ENCODE measurements at regions not wholly inside any gene's neighbourhood (a gene's known extent, or its start where the extent isn't known, plus 50 kb on each side); places are given as distances from the start of the nearest gene placed in this dataset.
A peak's percentile ranks its signal among the peaks of the same experiment; 100 is the strongest.
"Not testable (repeated sequence)": the region's sequence is repeated elsewhere in the genome, so short reads cannot be mapped to it uniquely, and the experiment has no call there.

GRCh38 chr12:13552830-13553229 is 356.3 kb downstream of the EMP1 start:
- no peak for DNase-seq

GRCh38 chr12:13547283-13547682 is 350.8 kb downstream of the EMP1 start:
- no peak for DNase-seq

- DNase-seq = no peak
Observed at GRCh38 chr12:13546231-13546630, 349.7 kb downstream of the EMP1 start.

GRCh38 chr12:13539051-13539450 is 342.5 kb downstream of the EMP1 start:
- DNase-seq = peak in 1 of 3 donors; percentile 2

- no peak for DNase-seq
Observed at GRCh38 chr12:13538136-13538535, 341.6 kb downstream of the EMP1 start.

- no peak for DNase-seq
Observed at GRCh38 chr12:13537623-13538022, 341.1 kb downstream of the EMP1 start.

GRCh38 chr12:13536219-13536910 is 339.8 kb downstream of the EMP1 start:
- DNase-seq = peak in 2 of 3 donors; percentile 5 to 10

- DNase-seq = peak; percentile 53 to 75 (median 61)
Observed at GRCh38 chr12:13534645-13535398, 338.3 kb downstream of the EMP1 start.

GRCh38 chr12:13534242-13534641 is 337.7 kb downstream of the EMP1 start:
- DNase-seq = no peak

GRCh38 chr12:13530966-13531365 is 334.4 kb downstream of the EMP1 start:
- DNase-seq = no peak

GRCh38 chr12:13526185-13526921 is 329.8 kb downstream of the EMP1 start:
- DNase-seq = not testable (repeated sequence)

- DNase-seq = no peak
Observed at GRCh38 chr12:13523536-13524307, 327.2 kb downstream of the EMP1 start.

- not testable (repeated sequence) for DNase-seq
Observed at GRCh38 chr12:13518034-13518433, 321.5 kb downstream of the EMP1 start.

- no peak for DNase-seq
Observed at GRCh38 chr12:13509740-13510139, 313.2 kb downstream of the EMP1 start.

GRCh38 chr12:13505636-13506035 is 309.1 kb downstream of the EMP1 start:
- DNase-seq = no peak

GRCh38 chr12:13505224-13505623 is 308.7 kb downstream of the EMP1 start:
- DNase-seq = no peak

- DNase-seq = no peak
Observed at GRCh38 chr12:13504736-13505135, 308.2 kb downstream of the EMP1 start.

- DNase-seq = no peak
Observed at GRCh38 chr12:13504074-13504473, 307.5 kb downstream of the EMP1 start.

- no peak for DNase-seq
Observed at GRCh38 chr12:13503094-13503835, 306.7 kb downstream of the EMP1 start.

GRCh38 chr12:13499008-13499407 is 302.5 kb downstream of the EMP1 start:
- DNase-seq = no peak

- no peak for DNase-seq
Observed at GRCh38 chr12:13496111-13496510, 299.6 kb downstream of the EMP1 start.

GRCh38 chr12:13489246-13489645 is 292.7 kb downstream of the EMP1 start:
- DNase-seq = no peak
